ENCODE measurements at regions not wholly inside any gene's neighbourhood (a gene's known extent, or its start where the extent isn't known, plus 50 kb on each side); places are given as distances from the start of the nearest gene placed in this dataset.

GRCh38 chr20:60900618-60901017, 351.4 kb upstream of the CDH4 start:
- Histone ChIP-seq H3K27me3 (ENCODE audit: insufficient read depth, poor library complexity, severe bottlenecking) (no peaks in the 10 kb centered on the region), H3K27ac (replicated peaks) (no peak overlapping the region), H3K4me3 (replicated peaks; ENCODE audit: insufficient read depth, low read length) (no peak overlapping the region)
- no peak for TF ChIP-seq GABPA (IDR thresholded peaks at IDR 0.05; ENCODE audit: low read depth)
- TF ChIP-seq SPI1 (IDR thresholded peaks at IDR 0.05; ENCODE audit: borderline replicate concordance, low read depth), result no peak
- TF ChIP-seq REST (IDR thresholded peaks at IDR 0.05; ENCODE audit: insufficient replicate concordance, low read depth), result no peak
- TF ChIP-seq POLR2AphosphoS5 (IDR thresholded peaks at IDR 0.05; ENCODE audit: low read depth), result no peak
- TF ChIP-seq CTCF (IDR thresholded peaks at IDR 0.05; ENCODE audit: insufficient read depth, low read length), result no peak
- no peak for DNase-seq (ENCODE audit: low read depth in 1 of 2, low spot score in 1 of 2)

- DNase-seq (ENCODE audit: low read depth in 1 of 2, low spot score in 1 of 2), result no peak
- Histone ChIP-seq H3K27ac (replicated peaks) (no peak overlapping the region), H3K27me3 (ENCODE audit: insufficient read depth, poor library complexity, severe bottlenecking) (no peaks in the 10 kb centered on the region), H3K4me3 (replicated peaks; ENCODE audit: insufficient read depth, low read length) (no peak overlapping the region)
- TF ChIP-seq CTCF (IDR thresholded peaks at IDR 0.05; ENCODE audit: insufficient read depth, low read length) (no peak), GABPA (IDR thresholded peaks at IDR 0.05; ENCODE audit: low read depth) (no peak), POLR2AphosphoS5 (IDR thresholded peaks at IDR 0.05; ENCODE audit: low read depth) (no peak), REST (IDR thresholded peaks at IDR 0.05; ENCODE audit: insufficient replicate concordance, low read depth) (no peak)
Observed at GRCh38 chr20:60901831-60902230, 350.2 kb upstream of the CDH4 start.

GRCh38 chr20:60903325-60903971, 348.6 kb upstream of the CDH4 start:
- Histone ChIP-seq H3K27me3 (ENCODE audit: insufficient read depth, poor library complexity, severe bottlenecking) (no peaks in the 10 kb centered on the region), H3K4me3 (replicated peaks; ENCODE audit: insufficient read depth, low read length) (no peak overlapping the region), H3K27ac (replicated peaks) (no peak overlapping the region)
- DNase-seq (ENCODE audit: low read depth in 1 of 2, low spot score in 1 of 2), result no peak
- no peak for TF ChIP-seq REST (IDR thresholded peaks at IDR 0.05; ENCODE audit: insufficient replicate concordance, low read depth)
- TF ChIP-seq POLR2AphosphoS5 (IDR thresholded peaks at IDR 0.05; ENCODE audit: low read depth), result no peak
- TF ChIP-seq GABPA (IDR thresholded peaks at IDR 0.05; ENCODE audit: low read depth), result no peak
- TF ChIP-seq SPI1 (IDR thresholded peaks at IDR 0.05; ENCODE audit: borderline replicate concordance, low read depth), result no peak
- TF ChIP-seq CTCF (IDR thresholded peaks at IDR 0.05; ENCODE audit: insufficient read depth, low read length), result no peak

Data from HL-60 (cell line).